Fibroblast of skin of left quadriceps (primary cell): ENCODE measurements at regions not wholly inside any gene's neighbourhood (a gene's known extent, or its start where the extent isn't known, plus 50 kb on each side); places are given as distances from the start of the nearest gene placed in this dataset.
A peak's percentile ranks its signal among the peaks of the same experiment; 100 is the strongest.

Source experiments
- DNase-seq, 2 experiments: peaks; one replicate each; pipeline ENCODE4 v3.0.0-alpha.2; 2013; ENCODE audit warnings: low read depth in 2 of 2

GRCh38 chr1:234704106-234704887, 94.3 kb upstream of the IRF2BP2 start:
- DNase-seq: no peak

DNA sequence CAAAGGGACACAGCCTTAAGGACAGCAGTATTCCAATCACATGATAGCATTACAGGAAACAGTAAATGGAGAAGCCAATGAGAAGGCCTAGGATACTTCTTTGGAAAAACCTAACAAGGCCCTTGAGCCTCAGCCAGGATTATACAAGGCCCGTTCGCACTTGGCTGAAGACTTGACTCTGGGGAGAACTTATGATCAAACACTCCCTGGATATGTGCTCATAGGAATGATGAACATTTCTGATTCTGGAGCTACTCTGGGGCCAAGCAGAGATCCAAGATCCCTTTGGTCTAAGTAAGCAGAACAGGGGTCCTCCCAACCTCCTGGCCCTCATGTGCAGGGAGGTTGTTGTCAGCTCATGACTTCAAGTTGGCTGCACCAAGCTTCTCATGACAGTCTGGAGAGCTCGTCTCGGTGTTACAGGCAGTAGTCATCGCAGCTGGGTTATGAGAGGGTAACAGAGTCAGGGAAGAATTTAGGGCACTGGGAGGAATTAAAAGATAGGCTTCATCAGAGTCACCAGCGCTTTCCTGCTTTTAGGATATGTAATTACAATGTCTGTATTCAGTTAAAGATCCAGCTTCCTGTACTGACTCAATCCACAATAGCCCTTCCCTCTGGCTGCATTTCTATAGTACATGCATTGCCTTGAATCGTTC, 92.5 kb upstream of the IRF2BP2 start:
- DNase-seq: no peak

- DNase-seq: no peak
Measured at GRCh38 chr1:234701737-234702341, 91.9 kb upstream of the IRF2BP2 start.

DNA sequence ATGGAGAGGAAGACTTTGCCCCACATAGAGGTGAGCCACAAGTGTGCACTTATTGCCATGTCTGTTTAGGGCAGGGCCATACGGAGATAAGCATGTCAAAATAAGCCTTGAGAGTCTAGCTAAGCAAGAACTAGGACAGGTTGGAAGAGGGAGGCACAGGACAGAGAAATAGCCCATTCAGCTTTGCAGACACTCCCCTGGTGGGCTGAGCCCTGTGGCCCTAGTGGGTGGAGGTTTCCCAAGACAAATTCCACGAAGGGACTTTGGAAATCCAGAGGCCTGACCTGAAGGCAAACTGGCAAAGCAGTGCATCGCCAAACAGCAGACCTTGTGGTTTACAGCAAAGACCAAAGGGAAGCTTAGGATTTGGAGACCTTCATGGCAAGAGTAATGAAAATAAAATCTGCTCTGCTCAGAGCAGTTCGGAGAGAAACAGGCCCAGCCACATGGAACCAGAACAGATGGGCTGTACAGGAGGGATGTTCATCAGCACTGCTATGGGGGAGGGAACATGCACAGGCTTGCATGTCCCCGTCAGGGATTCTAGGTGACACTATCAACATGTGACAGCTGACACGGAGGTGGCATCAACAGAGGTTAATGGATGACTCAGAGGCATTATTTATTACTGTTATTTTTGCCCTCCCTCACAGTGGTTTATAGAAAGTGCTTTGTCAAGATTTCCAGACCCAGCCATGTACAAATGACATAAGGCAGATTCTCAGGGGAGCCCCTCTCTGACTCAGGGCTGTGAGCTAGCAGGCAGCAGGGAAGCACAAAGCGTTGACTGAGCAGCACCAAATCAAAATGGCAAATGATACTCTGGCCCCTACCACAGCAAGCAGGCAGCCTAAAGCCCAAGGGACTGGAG, 90.1 kb upstream of the IRF2BP2 start:
- peak in 1 of 2 experiments; percentile 45 for DNase-seq

DNA sequence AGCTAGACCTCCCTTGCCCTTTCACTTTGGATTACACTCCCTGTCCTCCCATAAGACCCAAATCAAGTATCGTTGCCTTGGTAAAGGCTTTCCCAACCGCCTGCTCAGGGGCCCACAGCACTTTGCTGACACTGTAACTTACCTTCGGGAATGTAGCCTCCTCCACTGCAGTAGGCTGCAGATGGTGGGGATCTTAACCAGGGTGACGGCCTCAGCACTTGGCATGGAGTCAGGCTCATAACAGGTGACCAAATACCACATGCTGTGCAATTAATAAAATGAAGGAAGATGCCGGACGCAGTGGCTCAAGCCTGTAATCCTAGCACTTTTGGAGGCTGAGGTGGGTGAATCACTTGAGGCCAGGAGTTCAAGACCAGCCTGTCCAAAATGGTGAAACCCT, 88.7 kb upstream of the IRF2BP2 start:
- DNase-seq: no peak

- no peak for DNase-seq
Measured at GRCh38 chr1:234697741-234698140, 87.8 kb upstream of the IRF2BP2 start.

DNA sequence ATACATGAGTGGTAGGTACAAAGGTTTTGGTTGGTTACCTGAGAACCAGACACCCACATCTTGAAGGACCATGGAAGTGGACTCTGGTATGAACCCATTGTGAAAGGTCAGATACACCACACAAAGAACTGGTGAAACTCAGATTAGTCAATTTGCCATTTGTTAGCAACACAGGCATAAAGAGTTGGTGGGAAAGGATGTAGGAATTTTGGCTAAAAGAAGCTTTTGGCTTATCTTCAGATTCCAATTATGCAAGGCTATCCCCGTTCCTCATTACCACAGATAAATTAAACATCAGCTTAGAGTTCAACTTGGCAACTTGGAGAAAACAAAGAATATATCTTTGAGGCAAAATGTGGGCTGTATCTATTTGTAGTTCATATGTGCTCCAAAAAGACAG, 87.0 kb upstream of the IRF2BP2 start:
- peak in 1 of 2 experiments; percentile 45 for DNase-seq

- DNase-seq: no peak
Measured at GRCh38 chr1:234696148-234696576, 86.2 kb upstream of the IRF2BP2 start.

GRCh38 chr1:234694661-234695060, 84.7 kb upstream of the IRF2BP2 start:
- no peak for DNase-seq

DNA sequence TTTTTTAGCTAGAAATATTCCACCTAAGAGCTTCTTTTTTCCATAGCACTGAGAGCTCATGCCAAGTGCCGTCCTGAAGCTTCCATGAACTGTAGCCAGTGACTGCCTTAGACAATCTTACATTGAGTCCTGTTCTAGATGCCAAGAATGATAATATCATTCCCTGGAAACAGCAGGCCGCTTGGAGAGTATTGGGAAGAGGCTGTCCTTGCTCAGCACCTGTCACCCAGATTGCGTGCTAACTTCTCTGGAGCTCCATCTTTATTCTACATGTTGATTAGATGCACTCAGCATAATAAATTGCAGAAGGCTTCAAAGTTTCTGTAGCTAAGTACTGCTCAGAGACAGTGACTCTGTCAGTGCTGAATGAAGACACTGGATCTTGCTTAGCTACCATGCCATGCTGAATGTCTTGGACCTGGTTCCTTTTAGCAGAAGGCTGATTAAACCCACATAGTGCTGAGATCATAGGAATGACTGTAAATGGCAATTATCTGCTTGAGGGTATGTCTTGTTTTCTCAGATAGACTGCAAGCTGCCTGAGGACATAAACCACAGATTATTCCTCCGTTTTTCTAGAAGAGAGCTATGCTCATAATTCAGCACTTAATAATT, 83.1 kb upstream of the IRF2BP2 start:
- DNase-seq: no peak

DNA sequence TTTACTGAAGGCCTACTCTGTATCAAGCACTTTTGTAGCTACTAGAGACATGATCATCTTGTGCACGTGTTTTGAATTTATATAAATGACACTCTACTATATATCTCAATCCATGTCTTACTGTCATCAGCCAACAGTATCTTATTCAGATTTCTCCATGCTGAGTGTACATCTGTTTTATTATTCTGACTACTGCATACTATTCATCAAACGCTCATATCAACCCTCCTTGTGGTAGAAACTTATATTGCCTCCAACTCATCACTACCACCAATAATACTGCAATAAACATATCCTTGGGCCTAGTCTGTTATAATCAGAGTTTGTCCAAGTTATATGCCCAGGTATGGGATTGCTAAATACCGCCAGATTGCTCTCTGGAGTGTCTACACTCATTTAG, 81.6 kb upstream of the IRF2BP2 start:
- peak; percentile 39 to 44 for DNase-seq

- DNase-seq: no peak
Measured at GRCh38 chr1:234690872-234691271, 80.9 kb upstream of the IRF2BP2 start.

GRCh38 chr1:234689236-234689635, 79.3 kb upstream of the IRF2BP2 start:
- no peak for DNase-seq

GRCh38 chr1:234687011-234687410, 77.0 kb upstream of the IRF2BP2 start:
- no peak for DNase-seq

- DNase-seq: no peak
Measured at GRCh38 chr1:234686035-234686434, 76.1 kb upstream of the IRF2BP2 start.

DNA sequence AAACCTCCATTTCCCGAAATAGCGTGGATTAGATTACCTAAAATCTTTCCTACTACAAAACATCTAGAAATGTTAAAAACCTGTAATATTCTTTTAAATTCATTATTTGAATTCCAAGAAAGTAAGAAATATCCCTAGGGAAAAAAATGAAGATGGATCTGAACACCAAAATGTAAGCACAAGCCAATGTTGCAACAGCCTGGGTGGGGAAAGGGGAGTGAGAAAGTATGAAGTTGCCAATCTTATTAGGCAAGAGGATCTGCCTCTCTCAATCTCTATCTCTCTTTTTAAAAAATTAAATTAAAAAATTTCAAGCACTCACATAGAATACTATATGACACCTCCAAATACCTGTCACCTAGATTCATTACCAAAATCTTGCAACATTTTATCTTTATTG, 74.9 kb upstream of the IRF2BP2 start:
- DNase-seq: no peak

DNA sequence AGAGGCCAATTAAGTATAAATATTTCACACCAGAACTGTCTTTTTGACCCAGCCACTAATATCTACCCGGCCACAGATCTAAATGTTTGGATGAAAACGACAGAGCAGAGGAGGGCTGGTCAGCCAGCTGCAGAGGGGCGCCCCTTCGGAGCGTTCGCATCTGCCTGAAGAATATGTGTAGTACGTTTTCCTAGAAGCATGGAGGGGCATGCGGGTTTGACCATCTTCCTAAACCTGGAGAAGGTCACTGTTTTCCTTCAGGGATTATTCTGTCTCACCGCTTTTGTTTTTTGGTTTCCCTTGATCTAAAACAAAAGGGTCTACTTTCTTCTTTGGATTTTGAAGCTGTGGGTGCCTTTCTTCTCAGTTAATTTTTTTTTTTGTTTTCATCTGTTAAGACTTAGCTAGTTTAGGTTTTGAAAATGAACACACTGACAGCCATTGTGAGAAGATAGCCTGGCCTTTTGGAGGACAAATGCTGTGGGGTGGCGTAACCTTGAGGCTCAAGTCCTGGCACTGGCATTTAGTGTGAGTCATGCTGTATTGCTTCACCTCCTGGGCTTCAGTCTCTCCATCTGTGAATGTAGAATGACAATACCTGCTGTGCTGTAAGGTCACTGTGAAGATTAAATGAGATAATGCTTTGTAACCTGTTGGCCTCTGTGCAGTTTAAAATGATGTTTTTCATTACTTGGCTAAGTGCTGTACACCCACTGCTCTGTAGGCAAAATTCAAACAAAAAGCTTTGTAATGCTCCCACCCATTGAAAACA, 74.1 kb upstream of the IRF2BP2 start:
- no peak for DNase-seq

- no peak for DNase-seq
Measured at GRCh38 chr1:234683127-234683860, 73.3 kb upstream of the IRF2BP2 start.

GRCh38 chr1:234681990-234682389, 72.0 kb upstream of the IRF2BP2 start:
- DNase-seq: no peak

- DNase-seq: no peak
Measured at GRCh38 chr1:234681065-234681464, 71.1 kb upstream of the IRF2BP2 start.
